COR-L47 (cell line): ENCODE measurements at regions not wholly inside any gene's neighbourhood (a gene's known extent, or its start where the extent isn't known, plus 50 kb on each side); places are given as distances from the start of the nearest gene placed in this dataset.
"Not testable (repeated sequence)": the region's sequence is repeated elsewhere in the genome, so short reads cannot be mapped to it uniquely, and the experiment has no call there.

ENCODE experiments used
- DNase-seq: peaks from one replicate; lab custom pipeline; 2025; lab: John Stamatoyannopoulos, UW

GRCh38 chr17:5899496-5900195 is 170.5 kb upstream of the WSCD1 start:
- no peak for DNase-seq

GRCh38 chr17:5901731-5902130 is 168.4 kb upstream of the WSCD1 start:
- no peak for DNase-seq

GRCh38 chr17:5902181-5903140 is 167.7 kb upstream of the WSCD1 start:
- no peak for DNase-seq

- no peak for DNase-seq
Measured at GRCh38 chr17:5911919-5912318, 158.3 kb upstream of the WSCD1 start.

- peak; percentile 76 for DNase-seq
Measured at GRCh38 chr17:5913032-5913531, 157.1 kb upstream of the WSCD1 start.

GRCh38 chr17:5913641-5914040 is 156.5 kb upstream of the WSCD1 start:
- DNase-seq, result no peak

- DNase-seq, result no peak
Measured at GRCh38 chr17:5915337-5915736, 154.8 kb upstream of the WSCD1 start.

GRCh38 chr17:5919089-5919488 is 151.1 kb upstream of the WSCD1 start:
- DNase-seq, result no peak

- no peak for DNase-seq
Measured at GRCh38 chr17:5921512-5922282, 148.5 kb upstream of the WSCD1 start.

GRCh38 chr17:5922476-5922875 is 147.7 kb upstream of the WSCD1 start:
- DNase-seq, result no peak

- no peak for DNase-seq
Measured at GRCh38 chr17:5929721-5930120, 140.5 kb upstream of the WSCD1 start.

- DNase-seq, result not testable (repeated sequence)
Measured at GRCh38 chr17:5930555-5930954, 139.6 kb upstream of the WSCD1 start.

- DNase-seq, result peak; percentile 48
Measured at GRCh38 chr17:5931616-5932015, 138.6 kb upstream of the WSCD1 start.

- no peak for DNase-seq
Measured at GRCh38 chr17:5933430-5933829, 136.7 kb upstream of the WSCD1 start.

- DNase-seq, result no peak
Measured at GRCh38 chr17:5941258-5941657, 128.9 kb upstream of the WSCD1 start.

GRCh38 chr17:5942687-5943086 is 127.5 kb upstream of the WSCD1 start:
- no peak for DNase-seq

GRCh38 chr17:5943232-5943631 is 126.9 kb upstream of the WSCD1 start:
- no peak for DNase-seq

- DNase-seq, result peak; percentile 18
Measured at GRCh38 chr17:5943982-5944381, 126.2 kb upstream of the WSCD1 start.

GRCh38 chr17:5947701-5948180 is 122.4 kb upstream of the WSCD1 start:
- no peak for DNase-seq

- DNase-seq, result no peak
Measured at GRCh38 chr17:5948811-5949210, 121.4 kb upstream of the WSCD1 start.

GRCh38 chr17:5950878-5951277 is 119.3 kb upstream of the WSCD1 start:
- no peak for DNase-seq

- DNase-seq, result no peak
Measured at GRCh38 chr17:5951912-5952311, 118.3 kb upstream of the WSCD1 start.
